Activated T-cell treated with anti-CD3 and anti-CD28 coated beads, Interleukin-2, amount 50 U/mL, for 72 hours (primary cell): ENCODE measurements at regions not wholly inside any gene's neighbourhood (a gene's known extent, or its start where the extent isn't known, plus 50 kb on each side); places are given as distances from the start of the nearest gene placed in this dataset.

ENCODE experiments used
- ATAC-seq, 2 donors: fragments of 150-1000 bp; cut with Tn5 transposase; replicated peaks in 1 of 2; 2 replicates each; pipeline ENCODE4 v1.10.0; 2021; ENCODE audit warnings: moderate library complexity in 2 of 2, mild to moderate bottlenecking in 1 of 2
- DNase-seq, 2 donors: peaks; one replicate each; pipeline ENCODE4 v3.0.0; 2021 to 2022; ENCODE audit warnings: mixed read lengths in 1 of 2
- H3K27ac Mint-ChIP-seq: one replicate; pipeline ENCODE4 v1.8.0; 2022; ENCODE audit warnings: mild to moderate bottlenecking, moderate library complexity, mixed read lengths
- H3K27me3 Mint-ChIP-seq: one replicate; pipeline ENCODE4 v1.8.0; 2022; ENCODE audit warnings: low read depth, mixed read lengths
- H3K36me3 Mint-ChIP-seq, 2 donors: one replicate each; pipeline ENCODE4 v1.8.0; 2022; ENCODE audit warnings: mixed read lengths in 2 of 2, mild to moderate bottlenecking in 1 of 2; ENCODE audit not compliant: insufficient read depth in 2 of 2
- H3K4me1 Mint-ChIP-seq: one replicate; pipeline ENCODE4 v1.8.0; 2022; ENCODE audit warnings: low read depth, mixed read lengths
- H3K4me3 Mint-ChIP-seq, 2 donors: one replicate each; pipeline ENCODE4 v1.8.0; 2022; ENCODE audit warnings: mild to moderate bottlenecking in 2 of 2, mixed read lengths in 2 of 2, moderate library complexity in 2 of 2
- H3K9me3 Mint-ChIP-seq, 2 donors: one replicate each; pipeline ENCODE4 v1.8.0; 2022; ENCODE audit warnings: mixed read lengths in 2 of 2

GRCh38 chr2:180751306-180751920 is 229.0 kb upstream of the UBE2E3 start:
- H3K27me3 Mint-ChIP-seq, result no peaks in the 10 kb centered on the region
- ATAC-seq, result no peak
- DNase-seq, result no peak
- H3K9me3 Mint-ChIP-seq, result peaks cover 0 to 2% of the 10 kb centered on the region in 2 donors
- no peak overlapping the region for H3K4me3 Mint-ChIP-seq
- no peaks in the 10 kb centered on the region for H3K4me1 Mint-ChIP-seq
- H3K27ac Mint-ChIP-seq, result no peak overlapping the region
- no peaks in the 10 kb centered on the region for H3K36me3 Mint-ChIP-seq

DNA sequence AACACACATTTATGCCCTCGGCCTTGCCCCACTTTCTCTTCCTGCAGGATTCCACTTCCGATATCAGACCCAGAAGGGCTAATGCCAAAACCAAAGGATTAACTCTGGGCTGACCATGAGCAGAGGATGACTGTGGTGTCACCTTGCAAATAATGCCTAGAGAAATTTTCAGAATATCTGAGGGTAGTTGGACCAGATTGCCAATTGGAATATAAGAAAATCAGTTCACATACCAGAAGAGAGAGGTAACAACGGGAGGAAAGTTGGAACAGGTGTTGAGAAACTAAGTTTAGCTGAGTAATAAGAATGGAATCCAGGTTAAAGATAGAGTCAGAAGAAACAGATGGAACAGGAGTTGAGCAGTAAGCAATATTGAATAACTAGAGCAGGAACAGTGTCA is 232.7 kb upstream of the UBE2E3 start:
- ATAC-seq (no peak), DNase-seq (no peak)
- H3K4me1 Mint-ChIP-seq, result no peaks in the 10 kb centered on the region
- no peak overlapping the region for H3K27ac Mint-ChIP-seq
- H3K36me3 Mint-ChIP-seq, result no peaks in the 10 kb centered on the region
- peaks cover 0 to 2% of the 10 kb centered on the region in 2 donors for H3K9me3 Mint-ChIP-seq
- no peaks in the 10 kb centered on the region for H3K27me3 Mint-ChIP-seq
- H3K4me3 Mint-ChIP-seq, result no peak overlapping the region

GRCh38 chr2:180743401-180743800 is 237.0 kb upstream of the UBE2E3 start:
- ATAC-seq (no peak), DNase-seq (no peak)
- no peaks in the 10 kb centered on the region for H3K36me3 Mint-ChIP-seq
- H3K4me1 Mint-ChIP-seq, result no peaks in the 10 kb centered on the region
- H3K27me3 Mint-ChIP-seq, result no peaks in the 10 kb centered on the region
- peaks cover 0 to 2% of the 10 kb centered on the region in 2 donors for H3K9me3 Mint-ChIP-seq
- no peak overlapping the region for H3K4me3 Mint-ChIP-seq
- H3K27ac Mint-ChIP-seq, result no peak overlapping the region

GRCh38 chr2:180742801-180743200 is 237.6 kb upstream of the UBE2E3 start:
- Mint-ChIP-seq H3K4me3 (no peak overlapping the region), H3K36me3 (no peaks in the 10 kb centered on the region), H3K27me3 (no peaks in the 10 kb centered on the region), H3K27ac (no peak overlapping the region), H3K4me1 (no peaks in the 10 kb centered on the region), H3K9me3 (peaks cover 0 to 2% of the 10 kb centered on the region in 2 donors)
- ATAC-seq, result no peak
- DNase-seq, result no peak

DNA sequence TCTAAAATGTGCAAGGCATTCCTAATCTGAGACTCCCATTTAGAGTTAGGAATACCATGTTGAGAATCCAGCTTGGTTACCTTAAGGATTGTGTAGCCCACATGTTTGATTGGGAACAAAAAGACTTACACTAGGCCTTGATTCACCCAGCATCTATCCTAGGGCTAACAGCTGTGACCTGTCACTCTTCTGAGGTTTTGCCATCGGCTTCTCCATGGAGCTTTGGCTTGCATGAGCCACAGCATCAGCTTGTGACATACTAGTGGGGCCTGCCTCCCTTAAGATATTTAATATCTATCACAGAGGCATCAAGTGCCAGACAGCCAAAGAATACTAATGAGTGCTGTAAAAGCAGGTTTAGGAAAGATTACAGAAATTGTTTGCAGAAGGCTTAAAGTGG is 241.3 kb upstream of the UBE2E3 start:
- Mint-ChIP-seq H3K9me3 (no peaks in the 10 kb centered on the region), H3K27ac (no peak overlapping the region)

GRCh38 chr2:180735799-180736198 is 244.6 kb upstream of the UBE2E3 start:
- Mint-ChIP-seq H3K36me3 (no peaks in the 10 kb centered on the region), H3K9me3 (no peaks in the 10 kb centered on the region), H3K27ac (no peak overlapping the region), H3K4me3 (no peak overlapping the region), H3K27me3 (no peaks in the 10 kb centered on the region), H3K4me1 (no peaks in the 10 kb centered on the region)
- DNase-seq (no peak), ATAC-seq (no peak)

More for the DNA sequence above, 241.3 kb upstream of the UBE2E3 start:
- ATAC-seq (no peak), DNase-seq (no peak)
- H3K4me3 Mint-ChIP-seq, result no peak overlapping the region
- H3K4me1 Mint-ChIP-seq, result no peaks in the 10 kb centered on the region
- no peaks in the 10 kb centered on the region for H3K27me3 Mint-ChIP-seq
- H3K36me3 Mint-ChIP-seq, result no peaks in the 10 kb centered on the region

GRCh38 chr2:180734382-180734781 is 246.0 kb upstream of the UBE2E3 start:
- Mint-ChIP-seq H3K4me1 (no peaks in the 10 kb centered on the region), H3K27me3 (no peaks in the 10 kb centered on the region)

GRCh38 chr2:180733330-180733729 is 247.1 kb upstream of the UBE2E3 start:
- Mint-ChIP-seq H3K4me1 (no peaks in the 10 kb centered on the region), H3K4me3 (no peak overlapping the region), H3K36me3 (no peaks in the 10 kb centered on the region), H3K27me3 (no peaks in the 10 kb centered on the region), H3K27ac (no peak overlapping the region), H3K9me3 (no peaks in the 10 kb centered on the region)
- no peak for DNase-seq
- ATAC-seq, result no peak

More at GRCh38 chr2:180734382-180734781, 246.0 kb upstream of the UBE2E3 start:
- Mint-ChIP-seq H3K9me3 (no peaks in the 10 kb centered on the region), H3K36me3 (no peaks in the 10 kb centered on the region), H3K4me3 (no peak overlapping the region), H3K27ac (no peak overlapping the region)
- ATAC-seq, result no peak
- DNase-seq, result no peak

GRCh38 chr2:180732337-180732736 is 248.1 kb upstream of the UBE2E3 start:
- H3K27me3 Mint-ChIP-seq, result no peaks in the 10 kb centered on the region

GRCh38 chr2:180730976-180731375 is 249.4 kb upstream of the UBE2E3 start:
- H3K36me3 Mint-ChIP-seq, result no peaks in the 10 kb centered on the region
- ATAC-seq, result no peak
- no peaks in the 10 kb centered on the region for H3K4me1 Mint-ChIP-seq
- H3K9me3 Mint-ChIP-seq, result no peaks in the 10 kb centered on the region
- no peak overlapping the region for H3K4me3 Mint-ChIP-seq
- H3K27ac Mint-ChIP-seq, result no peak overlapping the region
- no peak for DNase-seq
- no peaks in the 10 kb centered on the region for H3K27me3 Mint-ChIP-seq

More at GRCh38 chr2:180732337-180732736, 248.1 kb upstream of the UBE2E3 start:
- Mint-ChIP-seq H3K36me3 (no peaks in the 10 kb centered on the region), H3K27ac (no peak overlapping the region), H3K4me3 (no peak overlapping the region), H3K4me1 (no peaks in the 10 kb centered on the region), H3K9me3 (no peaks in the 10 kb centered on the region)
- no peak for ATAC-seq
- DNase-seq, result no peak

GRCh38 chr2:180728928-180729559 is 251.4 kb upstream of the UBE2E3 start:
- Mint-ChIP-seq H3K4me1 (no peaks in the 10 kb centered on the region), H3K9me3 (no peaks in the 10 kb centered on the region), H3K27ac (no peak overlapping the region), H3K4me3 (no peak overlapping the region), H3K36me3 (no peaks in the 10 kb centered on the region), H3K27me3 (no peaks in the 10 kb centered on the region)
- no peak for ATAC-seq
- no peak for DNase-seq

GRCh38 chr2:180723712-180724111 is 256.7 kb upstream of the UBE2E3 start:
- Mint-ChIP-seq H3K36me3 (no peaks in the 10 kb centered on the region), H3K27ac (no peak overlapping the region), H3K4me1 (no peaks in the 10 kb centered on the region), H3K27me3 (no peaks in the 10 kb centered on the region), H3K4me3 (no peak overlapping the region), H3K9me3 (no peaks in the 10 kb centered on the region)
- ATAC-seq (no peak), DNase-seq (no peak)

DNA sequence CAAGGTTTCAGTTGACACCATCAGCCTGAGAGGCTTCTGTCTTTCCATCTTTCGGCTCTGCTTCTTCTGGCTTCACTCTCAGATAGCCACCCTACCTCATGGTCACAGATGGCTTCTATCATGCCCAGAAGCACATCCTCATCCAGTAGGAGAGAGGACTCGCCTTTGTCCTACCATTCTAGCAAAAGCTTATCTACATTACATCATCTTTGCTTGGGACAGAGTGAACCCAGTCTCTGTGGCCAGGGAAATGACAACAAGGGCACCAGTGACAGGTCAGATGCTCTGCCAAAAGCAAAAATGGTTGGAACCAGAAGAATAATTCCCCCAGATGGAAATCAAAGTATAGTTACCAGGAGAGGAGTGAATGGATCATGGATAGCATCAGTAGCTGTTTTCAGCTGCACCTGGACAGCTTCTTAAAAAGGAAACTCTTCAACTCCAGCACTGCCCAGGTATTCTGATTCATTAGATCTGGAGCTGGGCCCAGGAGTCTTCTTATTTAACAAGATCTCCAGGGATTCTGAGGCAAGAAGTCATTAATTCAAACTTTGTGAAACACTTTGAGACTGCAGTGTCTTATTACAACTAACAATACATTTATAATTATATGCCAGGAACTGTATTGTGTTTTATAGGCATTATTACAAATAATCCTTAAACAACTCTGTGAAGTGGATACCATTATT is 257.7 kb upstream of the UBE2E3 start:
- Mint-ChIP-seq H3K27me3 (no peaks in the 10 kb centered on the region), H3K4me3 (no peak overlapping the region), H3K36me3 (no peaks in the 10 kb centered on the region), H3K27ac (no peak overlapping the region), H3K4me1 (no peaks in the 10 kb centered on the region), H3K9me3 (no peaks in the 10 kb centered on the region)
- ATAC-seq (no peak), DNase-seq (no peak)
